CD4-positive, alpha-beta memory T cell (primary cell): ENCODE measurements at regions not wholly inside any gene's neighbourhood (a gene's known extent, or its start where the extent isn't known, plus 50 kb on each side); places are given as distances from the start of the nearest gene placed in this dataset.
"Not testable (repeated sequence)": the region's sequence is repeated elsewhere in the genome, so short reads cannot be mapped to it uniquely, and the experiment has no call there.

ENCODE experiments used
- CTCF ChIA-PET: fragments of 350-600 bp; sonication (Branson Sonifier 250); formaldehyde crosslinking; loops from one replicate; lab custom pipeline; 2021; ENCODE audit warnings: inconsistent platforms; ENCODE audit not compliant: partially characterized antibody; lab: Charles Lee
- POLR2A ChIA-PET: fragments of 350-600 bp; sonication (Branson Sonifier 250); formaldehyde crosslinking; loops from one replicate; lab custom pipeline; 2021; ENCODE audit not compliant: partially characterized antibody; lab: Charles Lee
- DNase-seq, 5 donors: peaks; one replicate each; pipeline versions ENCODE4 v3.0.0 to v3.0.0-alpha.2; 2020 to 2022; ENCODE audit warnings: mixed read lengths in 1 of 5
- H3K27ac ChIP-seq: one replicate; pipeline ENCODE4 v1.7.0; 2013; ENCODE audit warnings: low read depth, low read length
- H3K27me3 ChIP-seq: 2 replicates; pipeline ENCODE4 v1.7.0; 2013; ENCODE audit warnings: mild to moderate bottlenecking, low read length, moderate library complexity; ENCODE audit not compliant: insufficient read depth
- H3K36me3 ChIP-seq: 2 replicates; pipeline ENCODE4 v1.7.0; 2013; ENCODE audit warnings: mild to moderate bottlenecking, low read length, moderate library complexity; ENCODE audit not compliant: insufficient read depth
- H3K4me1 ChIP-seq: 2 replicates; pipeline ENCODE4 v1.7.0; 2013; ENCODE audit warnings: mild to moderate bottlenecking, low read length, moderate library complexity; ENCODE audit not compliant: insufficient read depth
- H3K4me3 ChIP-seq, 2 donors: one replicate each; pipeline ENCODE4 v1.7.0; 2013; ENCODE audit warnings: low read length in 2 of 2, mild to moderate bottlenecking in 1 of 2
- H3K9me3 ChIP-seq, 2 donors: one replicate each; pipeline ENCODE4 v1.7.0; 2013; ENCODE audit warnings: low read length in 2 of 2, control low read depth in 1 of 2; ENCODE audit not compliant: control insufficient read depth in 1 of 2
- H3K27ac Mint-ChIP-seq, 7 donors: one replicate each; pipeline ENCODE4 v1.8.0; 2020 to 2021; ENCODE audit warnings: mixed read lengths in 7 of 7, mild to moderate bottlenecking in 6 of 7, inconsistent platforms in 3 of 7, moderate library complexity in 3 of 7
- H3K27me3 Mint-ChIP-seq, 2 donors: one replicate each; pipeline ENCODE4 v1.8.0; 2020 to 2021; ENCODE audit warnings: mixed read lengths in 2 of 2
- H3K36me3 Mint-ChIP-seq, 2 donors: one replicate each; pipeline ENCODE4 v1.8.0; 2020 to 2021; ENCODE audit warnings: mixed read lengths in 2 of 2, inconsistent platforms in 1 of 2, mild to moderate bottlenecking in 1 of 2
- H3K4me1 Mint-ChIP-seq, 4 donors: one replicate each; pipeline ENCODE4 v1.8.0; 2020 to 2021; ENCODE audit warnings: mixed read lengths in 4 of 4, mild to moderate bottlenecking in 1 of 4
- H3K4me3 Mint-ChIP-seq, 8 donors: one replicate each; pipeline ENCODE4 v1.8.0; 2020 to 2021; ENCODE audit warnings: mixed read lengths in 8 of 8, mild to moderate bottlenecking in 7 of 8, moderate library complexity in 6 of 8, inconsistent platforms in 3 of 8
- H3K9me3 Mint-ChIP-seq, 8 donors: one replicate each; pipeline ENCODE4 v1.8.0; 2020 to 2021; ENCODE audit warnings: mixed read lengths in 8 of 8, mild to moderate bottlenecking in 5 of 8, inconsistent platforms in 3 of 8, moderate library complexity in 1 of 8
- intact Hi-C: fragments of 100-400 bp; cut with micrococcal nuclease; formaldehyde crosslinking; loops from one replicate; pipeline ENCODE4 v1.15.1; 2023

DNA sequence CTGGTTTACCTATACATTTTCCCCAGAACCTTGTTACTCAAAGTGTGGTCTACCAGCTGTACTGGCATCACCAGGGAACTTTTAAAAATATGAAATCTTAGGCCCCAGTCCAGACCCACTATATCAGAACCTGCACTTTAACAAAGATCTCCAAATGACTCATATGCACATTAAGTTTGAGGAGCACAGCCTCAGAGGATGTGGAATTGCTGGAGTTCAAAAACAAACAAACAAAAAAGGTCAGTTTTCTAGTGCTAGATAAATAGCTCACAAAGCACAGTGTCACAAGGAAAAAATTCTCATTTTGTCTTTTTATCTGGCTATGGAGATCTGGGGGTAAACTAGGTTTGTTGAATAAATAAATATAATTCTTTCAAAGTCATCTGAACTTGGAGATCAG, 68.9 kb upstream of the ANKRD55 start:
- H3K4me1 ChIP-seq: no peaks in the 10 kb centered on the region
- H3K27ac ChIP-seq: no peak overlapping the region
- H3K4me1 Mint-ChIP-seq: peaks cover 0 to 4% (median 0%) of the 10 kb centered on the region in 4 donors
- H3K27me3 ChIP-seq: no peaks in the 10 kb centered on the region
- no peak overlapping the region for H3K27ac Mint-ChIP-seq
- ChIA-PET CTCF (no interaction called here), POLR2A (interaction anchor here (1.2 kb wide), 1 partner anchor 9 kb away, joined by 3 read pairs; no protein-coding TSS in a partner anchor)
- intact Hi-C loops: no loop called here
- H3K27me3 Mint-ChIP-seq: no peaks in the 10 kb centered on the region
- H3K4me3 Mint-ChIP-seq: no peak overlapping the region
- peaks cover 0 to 18% (median 12%) of the 10 kb centered on the region in 8 donors for H3K9me3 Mint-ChIP-seq
- H3K4me3 ChIP-seq: no peak overlapping the region
- peaks cover 2 to 14% of the 10 kb centered on the region in 2 donors for H3K36me3 Mint-ChIP-seq
- H3K36me3 ChIP-seq: no peaks in the 10 kb centered on the region
- DNase-seq: no peak
- no peaks in the 10 kb centered on the region for H3K9me3 ChIP-seq

DNA sequence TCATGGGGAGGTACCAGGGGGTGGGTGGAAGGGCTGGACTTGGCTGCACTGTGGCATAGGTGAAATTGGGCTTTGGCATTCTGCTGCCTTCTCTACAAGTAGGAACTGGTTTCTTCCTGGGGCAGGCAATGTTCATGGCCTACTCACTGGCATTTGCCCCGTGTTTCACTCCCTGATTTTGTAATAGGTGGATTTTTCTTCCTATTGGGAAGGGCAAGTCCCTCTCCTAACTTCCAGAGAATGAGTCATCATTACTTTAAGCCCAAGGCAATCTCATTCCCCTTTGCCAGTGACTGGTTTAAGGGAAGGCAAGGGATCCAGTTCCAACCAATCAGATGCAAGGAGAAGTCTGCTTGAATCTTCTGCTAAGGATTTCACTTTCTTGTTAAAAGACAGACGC, 67.9 kb upstream of the ANKRD55 start:
- Histone ChIP-seq H3K27me3 (no peaks in the 10 kb centered on the region), H3K4me1 (no peaks in the 10 kb centered on the region), H3K9me3 (no peaks in the 10 kb centered on the region), H3K27ac (no peak overlapping the region), H3K36me3 (no peaks in the 10 kb centered on the region), H3K4me3 (no peak overlapping the region)
- Mint-ChIP-seq H3K27me3 (no peaks in the 10 kb centered on the region), H3K4me3 (no peak overlapping the region), H3K36me3 (peaks cover 2 to 5% of the 10 kb centered on the region in 2 donors), H3K4me1 (peaks cover 0 to 1% (median 0%) of the 10 kb centered on the region in 4 donors), H3K27ac (no peak overlapping the region), H3K9me3 (peaks cover 0 to 10% (median 4%) of the 10 kb centered on the region in 8 donors)
- ChIA-PET POLR2A (interaction anchor here (1.2 kb wide), 1 partner anchor 10 kb away, joined by 3 read pairs; no protein-coding TSS in a partner anchor), CTCF (no interaction called here)
- intact Hi-C loops: no loop called here
- no peak for DNase-seq

DNA sequence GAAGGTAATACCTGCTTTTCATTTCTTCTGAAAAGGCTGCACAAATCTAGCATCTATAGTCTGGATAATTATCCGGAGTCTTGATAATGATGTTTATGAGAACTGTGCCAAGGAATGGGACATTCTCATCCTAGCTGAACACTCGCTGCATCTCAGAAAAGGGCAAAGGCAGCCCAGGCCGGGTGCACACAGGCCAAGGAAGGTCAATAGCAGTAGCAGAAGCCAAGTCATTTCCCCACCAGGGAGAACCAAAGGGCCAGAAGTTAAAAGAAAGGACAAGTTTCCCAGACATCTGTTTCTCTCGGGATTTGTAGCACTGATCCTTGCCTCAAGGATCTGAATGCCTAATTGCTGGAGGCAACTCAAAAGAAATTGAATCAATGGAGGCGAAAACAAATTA, 66.1 kb upstream of the ANKRD55 start:
- Histone ChIP-seq H3K9me3 (no peaks in the 10 kb centered on the region), H3K4me1 (no peaks in the 10 kb centered on the region), H3K36me3 (no peaks in the 10 kb centered on the region), H3K4me3 (no peak overlapping the region), H3K27ac (no peak overlapping the region), H3K27me3 (no peaks in the 10 kb centered on the region)
- ChIA-PET CTCF (no interaction called here), POLR2A (no interaction called here)
- intact Hi-C loops: no loop called here
- Mint-ChIP-seq H3K36me3 (no peaks in the 10 kb centered on the region), H3K4me3 (no peak overlapping the region), H3K27me3 (no peaks in the 10 kb centered on the region), H3K4me1 (peaks cover 0 to 1% (median 0%) of the 10 kb centered on the region in 4 donors), H3K27ac (no peak overlapping the region), H3K9me3 (peaks cover 0 to 3% (median 0%) of the 10 kb centered on the region in 8 donors)
- no peak for DNase-seq

- Histone ChIP-seq H3K36me3 (no peaks in the 10 kb centered on the region), H3K27ac (no peak overlapping the region), H3K4me3 (no peak overlapping the region), H3K4me1 (no peaks in the 10 kb centered on the region), H3K27me3 (no peaks in the 10 kb centered on the region), H3K9me3 (no peaks in the 10 kb centered on the region)
- intact Hi-C loops: no loop called here
- no peak overlapping the region for H3K4me3 Mint-ChIP-seq
- DNase-seq: no peak
- H3K27me3 Mint-ChIP-seq: no peaks in the 10 kb centered on the region
- H3K27ac Mint-ChIP-seq: no peak overlapping the region
- peaks cover 0 to 1% (median 0%) of the 10 kb centered on the region in 4 donors for H3K4me1 Mint-ChIP-seq
- H3K36me3 Mint-ChIP-seq: peaks cover 0 to 2% of the 10 kb centered on the region in 2 donors
- POLR2A ChIA-PET: no interaction called here
- CTCF ChIA-PET: no interaction called here
- H3K9me3 Mint-ChIP-seq: peaks cover 0 to 4% (median 0%) of the 10 kb centered on the region in 8 donors
These were observed 65.4 kb upstream of the ANKRD55 start for GRCh38 chr5:56298336-56299090.

DNA sequence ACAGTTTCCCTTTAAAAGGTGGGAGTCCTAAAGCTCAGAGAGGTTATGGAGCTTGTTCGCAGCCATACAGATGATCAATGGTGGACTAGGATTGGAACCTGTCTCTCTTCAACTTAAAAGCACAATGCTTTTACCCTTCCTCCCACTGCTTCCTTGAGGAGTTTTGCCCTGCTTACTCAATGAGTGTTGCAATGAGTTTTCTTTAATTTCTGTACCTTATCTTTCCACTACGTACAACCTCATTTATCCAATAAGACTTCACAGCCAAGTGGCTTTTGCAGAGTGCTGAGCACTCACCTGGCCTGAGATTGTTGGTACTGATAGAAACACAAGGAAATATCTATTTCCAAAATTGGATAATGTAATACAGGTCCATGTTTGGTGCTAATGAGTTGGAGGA, 64.7 kb upstream of the ANKRD55 start:
- Mint-ChIP-seq H3K27ac (no peak overlapping the region), H3K4me3 (no peak overlapping the region), H3K36me3 (peaks cover 0 to 4% of the 10 kb centered on the region in 2 donors), H3K27me3 (no peaks in the 10 kb centered on the region), H3K4me1 (peaks cover 0 to 1% (median 0%) of the 10 kb centered on the region in 4 donors), H3K9me3 (peaks cover 0 to 7% (median 0%) of the 10 kb centered on the region in 8 donors)
- H3K9me3 ChIP-seq: no peaks in the 10 kb centered on the region
- intact Hi-C loops: no loop called here
- H3K4me3 ChIP-seq: no peak overlapping the region
- no peaks in the 10 kb centered on the region for H3K4me1 ChIP-seq
- no peaks in the 10 kb centered on the region for H3K36me3 ChIP-seq
- POLR2A ChIA-PET: no interaction called here
- CTCF ChIA-PET: no interaction called here
- no peaks in the 10 kb centered on the region for H3K27me3 ChIP-seq
- no peak overlapping the region for H3K27ac ChIP-seq
- no peak for DNase-seq

GRCh38 chr5:56295311-56295710, 62.2 kb upstream of the ANKRD55 start:
- H3K36me3 ChIP-seq, H3K4me3 Mint-ChIP-seq, H3K4me1 Mint-ChIP-seq, CTCF ChIA-PET, intact Hi-C loops, H3K27ac Mint-ChIP-seq, H3K27ac ChIP-seq, H3K4me3 ChIP-seq, H3K9me3 Mint-ChIP-seq, H3K9me3 ChIP-seq, H3K4me1 ChIP-seq, POLR2A ChIA-PET, H3K36me3 Mint-ChIP-seq, H3K27me3 Mint-ChIP-seq, H3K27me3 ChIP-seq, DNase-seq: not testable (repeated sequence)

DNA sequence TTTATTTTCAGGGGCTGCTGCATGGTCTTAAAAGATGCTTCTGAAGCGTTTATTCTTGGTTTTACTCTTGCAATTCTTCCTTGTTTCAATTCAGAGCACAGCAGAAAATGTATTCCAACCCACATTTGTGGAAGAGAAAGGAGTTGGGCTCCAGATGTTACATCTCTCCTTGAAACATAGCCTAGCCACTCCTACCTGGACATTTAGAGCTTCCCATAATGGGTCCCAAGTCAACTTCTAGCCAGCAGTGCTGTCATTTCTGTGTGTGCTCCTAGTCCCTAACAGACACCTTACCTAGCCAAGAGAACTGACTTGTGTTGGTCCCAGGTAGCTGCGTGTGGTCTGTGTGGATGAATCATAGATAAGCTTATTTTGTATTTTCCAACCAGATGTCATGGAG, 61.2 kb upstream of the ANKRD55 start:
- H3K27ac Mint-ChIP-seq: no peak overlapping the region
- ChIA-PET POLR2A (no interaction called here), CTCF (no interaction called here)

More for the DNA sequence above, 61.2 kb upstream of the ANKRD55 start:
- Mint-ChIP-seq H3K4me1 (peaks cover 1 to 5% (median 4%) of the 10 kb centered on the region in 4 donors), H3K4me3 (no peak overlapping the region), H3K36me3 (peaks cover 0 to 4% of the 10 kb centered on the region in 2 donors), H3K27me3 (no peaks in the 10 kb centered on the region), H3K9me3 (peaks cover 0 to 7% (median 0%) of the 10 kb centered on the region in 8 donors)
- Histone ChIP-seq H3K27me3 (no peaks in the 10 kb centered on the region), H3K36me3 (no peaks in the 10 kb centered on the region), H3K4me1 (no peaks in the 10 kb centered on the region), H3K27ac (no peak overlapping the region), H3K9me3 (no peaks in the 10 kb centered on the region), H3K4me3 (no peak overlapping the region)
- no peak for DNase-seq
- intact Hi-C loops: no loop called here
